Astrocyte of the spinal cord (primary cell): ENCODE measurements at regions not wholly inside any gene's neighbourhood (a gene's known extent, or its start where the extent isn't known, plus 50 kb on each side); places are given as distances from the start of the nearest gene placed in this dataset.

Source experiments
- DNase-seq: peaks from one replicate; pipeline ENCODE4 v3.0.0; 2011; ENCODE audit warnings: low read depth, low spot score
- H3K4me3 ChIP-seq: 2 replicates; pipeline ENCODE4 v1.5.1; 2011; ENCODE audit warnings: low read depth, mild to moderate bottlenecking, low read length, moderate library complexity
- in situ Hi-C: cut with HindIII; loops from 2 replicates; pipeline ENCODE4 v1.10.0; 2017; ENCODE audit warnings: low sequenced_read_pairs
- TF ChIP-seq, protein P1 (sequence below): IDR thresholded peaks from 2 replicates; pipeline ENCODE4 v1.5.1; 2012; ENCODE audit warnings: low read depth, mild to moderate bottlenecking, low read length, inconsistent platforms

DNA sequence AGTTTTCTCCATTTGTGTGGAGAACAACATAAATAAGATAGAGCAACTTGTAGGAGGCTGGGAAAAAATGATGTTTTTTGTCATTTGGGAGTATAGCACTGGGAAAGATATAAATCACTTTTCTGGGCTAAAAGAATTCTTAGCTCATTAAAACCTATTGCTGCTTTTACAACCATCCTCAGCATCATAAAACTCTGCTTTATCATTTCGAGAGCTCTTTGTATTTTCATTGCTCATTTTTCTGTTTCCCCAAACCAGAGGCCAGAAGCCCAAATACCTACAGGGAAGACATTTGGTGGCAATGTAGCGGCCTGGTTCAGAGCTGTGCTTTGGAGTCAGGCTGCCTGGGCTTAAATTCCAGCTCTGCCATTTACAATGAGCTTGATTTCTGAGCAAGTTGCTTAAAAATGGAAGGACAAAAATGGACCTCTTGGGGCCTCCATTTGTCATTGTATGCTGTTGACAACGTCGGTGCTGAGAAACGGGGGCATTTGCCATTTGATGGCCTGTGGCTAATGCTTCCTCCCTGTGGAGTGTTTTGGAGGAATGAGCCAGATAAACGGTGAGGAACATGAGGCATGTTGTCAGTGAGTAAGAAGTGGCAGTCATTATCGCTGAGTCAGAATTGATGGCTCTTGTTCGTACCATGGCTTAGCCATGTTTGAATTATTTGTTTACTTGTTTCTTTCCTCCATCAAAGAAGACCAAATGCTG, 260.0 kb downstream of the EBLN2 start:
- TF ChIP-seq, protein P1, sequence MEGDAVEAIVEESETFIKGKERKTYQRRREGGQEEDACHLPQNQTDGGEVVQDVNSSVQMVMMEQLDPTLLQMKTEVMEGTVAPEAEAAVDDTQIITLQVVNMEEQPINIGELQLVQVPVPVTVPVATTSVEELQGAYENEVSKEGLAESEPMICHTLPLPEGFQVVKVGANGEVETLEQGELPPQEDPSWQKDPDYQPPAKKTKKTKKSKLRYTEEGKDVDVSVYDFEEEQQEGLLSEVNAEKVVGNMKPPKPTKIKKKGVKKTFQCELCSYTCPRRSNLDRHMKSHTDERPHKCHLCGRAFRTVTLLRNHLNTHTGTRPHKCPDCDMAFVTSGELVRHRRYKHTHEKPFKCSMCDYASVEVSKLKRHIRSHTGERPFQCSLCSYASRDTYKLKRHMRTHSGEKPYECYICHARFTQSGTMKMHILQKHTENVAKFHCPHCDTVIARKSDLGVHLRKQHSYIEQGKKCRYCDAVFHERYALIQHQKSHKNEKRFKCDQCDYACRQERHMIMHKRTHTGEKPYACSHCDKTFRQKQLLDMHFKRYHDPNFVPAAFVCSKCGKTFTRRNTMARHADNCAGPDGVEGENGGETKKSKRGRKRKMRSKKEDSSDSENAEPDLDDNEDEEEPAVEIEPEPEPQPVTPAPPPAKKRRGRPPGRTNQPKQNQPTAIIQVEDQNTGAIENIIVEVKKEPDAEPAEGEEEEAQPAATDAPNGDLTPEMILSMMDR: no peak
- no peak for DNase-seq
- in situ Hi-C loops: no loop called here
- no peak overlapping the region for H3K4me3 ChIP-seq

DNA sequence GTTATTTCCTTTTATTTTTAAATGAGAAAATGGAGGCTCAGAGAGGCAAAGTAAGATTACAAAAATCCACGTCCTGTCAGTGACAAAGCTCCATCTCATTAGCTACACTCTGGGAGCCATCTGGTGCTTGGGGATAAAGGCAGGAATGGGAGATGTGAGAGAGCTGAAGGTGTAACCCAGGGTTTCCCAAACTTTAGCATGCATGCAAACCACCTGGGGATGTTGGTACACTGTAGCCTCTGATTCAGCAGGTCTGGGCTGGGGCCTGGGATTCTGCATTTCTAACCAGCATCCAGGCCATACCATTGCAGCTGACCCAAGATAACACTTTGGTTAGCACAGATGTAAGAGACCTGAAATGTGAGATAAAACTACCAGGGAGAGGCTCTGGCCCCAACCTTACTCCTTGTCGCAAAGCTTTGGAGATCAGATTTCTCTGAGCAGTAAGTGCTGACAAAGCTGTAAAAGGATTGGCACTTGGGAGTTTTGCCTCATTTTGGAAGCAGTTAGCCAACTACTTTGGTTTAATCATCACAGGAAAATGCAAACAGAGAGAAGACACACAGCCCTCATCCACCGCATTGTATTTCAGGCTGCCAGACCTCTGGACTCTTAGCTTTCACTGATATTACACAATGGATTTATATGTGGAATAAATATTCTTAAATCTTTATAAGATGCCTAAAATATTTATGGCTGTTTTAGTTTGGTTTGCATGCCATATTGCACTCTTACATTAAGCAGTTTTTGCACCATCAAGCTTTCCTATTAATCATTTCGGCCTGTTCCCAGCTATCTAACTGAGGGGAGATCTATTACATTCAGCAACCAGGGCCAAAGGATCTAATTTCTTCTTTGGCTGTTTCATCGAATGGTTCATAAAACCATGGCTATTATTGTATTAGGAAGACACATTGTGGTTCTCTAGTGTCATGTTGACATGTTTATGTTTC, 263.0 kb downstream of the EBLN2 start:
- TF ChIP-seq, protein P1: no peak
- no peak for DNase-seq
- H3K4me3 ChIP-seq: no peak overlapping the region
- in situ Hi-C loops: no loop called here

DNA sequence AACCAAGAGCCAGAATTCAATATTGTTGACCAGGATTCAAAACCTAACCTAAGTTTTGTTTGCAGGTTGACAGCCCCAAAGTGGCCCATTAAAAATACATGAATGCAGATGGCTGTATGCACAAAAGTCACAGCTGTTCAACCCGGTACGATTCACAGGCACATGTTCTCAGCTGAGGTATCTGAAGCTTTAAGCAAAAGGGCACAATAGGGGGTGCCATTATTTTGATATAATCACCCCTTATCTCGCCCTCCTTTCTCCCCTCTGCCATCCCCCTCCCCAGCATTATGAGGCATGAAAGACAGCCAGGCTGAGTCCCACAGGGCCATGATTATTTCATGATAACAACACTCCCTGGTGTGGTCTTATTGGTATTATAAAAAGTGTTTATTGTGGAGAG, 264.9 kb downstream of the EBLN2 start:
- TF ChIP-seq, protein P1: no peak
- in situ Hi-C loops: no loop called here
- no peak for DNase-seq

DNA sequence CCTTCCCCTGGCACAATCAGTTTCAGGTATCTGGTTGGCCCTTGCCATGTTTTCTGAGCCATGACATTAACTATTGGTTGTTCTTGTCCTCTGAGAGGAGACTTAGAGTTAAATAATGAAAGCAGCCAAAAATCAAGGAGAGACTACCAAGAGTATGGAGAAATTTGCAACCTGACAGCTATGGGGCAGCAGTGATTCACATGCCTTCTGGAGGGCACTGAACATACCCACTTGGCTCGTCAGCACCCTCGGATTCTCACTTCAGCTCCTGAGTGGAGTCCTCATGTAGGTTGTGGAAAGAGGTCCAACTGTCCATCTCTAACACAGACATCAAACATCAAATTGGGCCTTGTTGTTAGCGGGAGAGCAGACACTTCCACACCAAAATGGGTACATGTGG, 265.6 kb downstream of the EBLN2 start:
- in situ Hi-C loops: no loop called here
- DNase-seq: no peak
- TF ChIP-seq, protein P1: no peak
- no peak overlapping the region for H3K4me3 ChIP-seq

More for the DNA sequence above, 264.9 kb downstream of the EBLN2 start:
- H3K4me3 ChIP-seq: no peak overlapping the region
